ENCODE measurements at regions not wholly inside any gene's neighbourhood (a gene's known extent, or its start where the extent isn't known, plus 50 kb on each side); places are given as distances from the start of the nearest gene placed in this dataset.

GRCh38 chr11:111012491-111012890 is 233.0 kb upstream of the POU2AF2 start:
- BruUV-seq (replicated peaks), result no TSS peak
- FAIRE-seq (no peak), DNase-seq (ENCODE audit: low read depth, low spot score) (no peak), ATAC-seq (no peak)
- TF ChIP-seq WRNIP1 (IDR thresholded peaks at IDR 0.05; ENCODE audit: borderline replicate concordance, low read depth, low read length) (no peak), BMI1 (IDR thresholded peaks at IDR 0.05; ENCODE audit: borderline replicate concordance) (no peak), ESRRA (IDR thresholded peaks at IDR 0.05; ENCODE audit: low read length) (no peak), SRF (IDR thresholded peaks at IDR 0.05; ENCODE audit: low read depth in 2 of 2, low read length in 2 of 2) (no peak), NRF1 (conservative IDR thresholded peaks at IDR 0.05; ENCODE audit: low read depth, low read length) (no peak), NR2F1 (conservative IDR thresholded peaks at IDR 0.05) (no peak), NFXL1 (IDR thresholded peaks at IDR 0.05; ENCODE audit: borderline replicate concordance) (no peak), PML (IDR thresholded peaks at IDR 0.05; ENCODE audit: low read length) (no peak), USF1 (IDR thresholded peaks at IDR 0.05; ENCODE audit: borderline replicate concordance, extremely low read length, insufficient read depth, low read depth, low read length) (no peak), MAX (IDR thresholded peaks at IDR 0.05; ENCODE audit: low read depth, low read length) (no peak)
- ChIA-PET POLR2A (no interaction called here), CTCF (no interaction called here), RAD21 (ENCODE audit: unreplicated experiment) (no interaction called here), SMC1A (ENCODE audit: uncharacterized antibody, unreplicated experiment) (no interaction called here)
- H3K4me1 ChIP-seq (ENCODE audit: control insufficient read depth, insufficient read depth, low read length), result no peaks in the 10 kb centered on the region
- H2AFZ ChIP-seq (ENCODE audit: control insufficient read depth, low read depth, low read length), result no peak overlapping the region
- no peaks in the 10 kb centered on the region for H3K36me3 ChIP-seq (ENCODE audit: control insufficient read depth in 2 of 2, insufficient read depth in 2 of 2, low read length in 1 of 2)
- in situ Hi-C loops (cut with MboI), result no loop called here
- H3K27me3 ChIP-seq (replicated peaks in 1 of 2; ENCODE audit: control insufficient read depth in 2 of 2, insufficient read depth in 2 of 2, low read length in 1 of 2), result no peaks in the 10 kb centered on the region
- H3K27ac ChIP-seq (ENCODE audit: control insufficient read depth, insufficient read depth), result no peak overlapping the region
- H3K4me3 ChIP-seq, result no peak overlapping the region
- H4K20me1 ChIP-seq (ENCODE audit: control insufficient read depth, insufficient read depth), result no peaks in the 10 kb centered on the region
- no peak overlapping the region for H3K9ac ChIP-seq (ENCODE audit: control insufficient read depth, insufficient read depth, low read length)
- no peak overlapping the region for H3K4me2 ChIP-seq (ENCODE audit: control insufficient read depth, insufficient read depth)
- H3K79me2 ChIP-seq (ENCODE audit: control insufficient read depth, insufficient read depth, low read length), result no peaks in the 10 kb centered on the region
- 80% methylated on average over 3 of the region's 3 CpGs for WGBS (ENCODE audit: insufficient coverage, insufficient replicate concordance, low lambda C conversion rate, missing lambda C conversion rate)
- H3K9me3 ChIP-seq (replicated peaks; ENCODE audit: control insufficient read depth, insufficient read depth, low read length), result no peaks in the 10 kb centered on the region
- intact Hi-C loops (cut with micrococcal nuclease; ENCODE audit: unreplicated experiment), result no loop called here

All from GM12878 (cell line).